GM12875 (cell line): ENCODE measurements at regions not wholly inside any gene's neighbourhood (a gene's known extent, or its start where the extent isn't known, plus 50 kb on each side); places are given as distances from the start of the nearest gene placed in this dataset.

Experiments used
- H3K4me3 ChIP-seq: one replicate; pipeline ENCODE4 v1.5.1; 2011; ENCODE audit warnings: low read depth, low read length, control low read depth
- TF ChIP-seq, protein P1 (sequence below): IDR thresholded peaks from 2 replicates; pipeline ENCODE4 v1.5.1; 2011; ENCODE audit warnings: low read depth, mild to moderate bottlenecking, control low read depth, inconsistent platforms, low read length, moderate library complexity, borderline replicate concordance; ENCODE audit not compliant: insufficient read depth

DNA sequence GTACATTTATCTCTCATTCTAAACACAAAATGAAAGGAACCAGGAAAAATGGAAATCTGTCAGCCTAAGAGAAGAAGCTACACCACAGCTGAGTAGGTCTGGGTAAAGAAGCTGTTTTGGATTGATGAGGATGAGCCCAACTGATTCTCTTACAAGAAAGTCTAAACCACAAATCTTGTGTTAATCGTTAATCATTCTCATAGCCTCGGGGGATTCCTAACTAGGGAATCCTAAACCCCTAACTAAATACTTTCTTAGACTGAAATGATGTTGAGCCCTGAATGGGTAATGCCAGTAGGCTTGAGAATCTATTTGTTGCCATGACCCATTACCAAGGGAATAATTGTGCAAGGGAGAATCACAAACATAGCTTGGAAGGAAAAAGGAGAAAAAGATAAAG is 327.5 kb upstream of the SPRY2 start:
- no peak overlapping the region for H3K4me3 ChIP-seq
- TF ChIP-seq, protein P1, sequence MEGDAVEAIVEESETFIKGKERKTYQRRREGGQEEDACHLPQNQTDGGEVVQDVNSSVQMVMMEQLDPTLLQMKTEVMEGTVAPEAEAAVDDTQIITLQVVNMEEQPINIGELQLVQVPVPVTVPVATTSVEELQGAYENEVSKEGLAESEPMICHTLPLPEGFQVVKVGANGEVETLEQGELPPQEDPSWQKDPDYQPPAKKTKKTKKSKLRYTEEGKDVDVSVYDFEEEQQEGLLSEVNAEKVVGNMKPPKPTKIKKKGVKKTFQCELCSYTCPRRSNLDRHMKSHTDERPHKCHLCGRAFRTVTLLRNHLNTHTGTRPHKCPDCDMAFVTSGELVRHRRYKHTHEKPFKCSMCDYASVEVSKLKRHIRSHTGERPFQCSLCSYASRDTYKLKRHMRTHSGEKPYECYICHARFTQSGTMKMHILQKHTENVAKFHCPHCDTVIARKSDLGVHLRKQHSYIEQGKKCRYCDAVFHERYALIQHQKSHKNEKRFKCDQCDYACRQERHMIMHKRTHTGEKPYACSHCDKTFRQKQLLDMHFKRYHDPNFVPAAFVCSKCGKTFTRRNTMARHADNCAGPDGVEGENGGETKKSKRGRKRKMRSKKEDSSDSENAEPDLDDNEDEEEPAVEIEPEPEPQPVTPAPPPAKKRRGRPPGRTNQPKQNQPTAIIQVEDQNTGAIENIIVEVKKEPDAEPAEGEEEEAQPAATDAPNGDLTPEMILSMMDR: no peak

DNA sequence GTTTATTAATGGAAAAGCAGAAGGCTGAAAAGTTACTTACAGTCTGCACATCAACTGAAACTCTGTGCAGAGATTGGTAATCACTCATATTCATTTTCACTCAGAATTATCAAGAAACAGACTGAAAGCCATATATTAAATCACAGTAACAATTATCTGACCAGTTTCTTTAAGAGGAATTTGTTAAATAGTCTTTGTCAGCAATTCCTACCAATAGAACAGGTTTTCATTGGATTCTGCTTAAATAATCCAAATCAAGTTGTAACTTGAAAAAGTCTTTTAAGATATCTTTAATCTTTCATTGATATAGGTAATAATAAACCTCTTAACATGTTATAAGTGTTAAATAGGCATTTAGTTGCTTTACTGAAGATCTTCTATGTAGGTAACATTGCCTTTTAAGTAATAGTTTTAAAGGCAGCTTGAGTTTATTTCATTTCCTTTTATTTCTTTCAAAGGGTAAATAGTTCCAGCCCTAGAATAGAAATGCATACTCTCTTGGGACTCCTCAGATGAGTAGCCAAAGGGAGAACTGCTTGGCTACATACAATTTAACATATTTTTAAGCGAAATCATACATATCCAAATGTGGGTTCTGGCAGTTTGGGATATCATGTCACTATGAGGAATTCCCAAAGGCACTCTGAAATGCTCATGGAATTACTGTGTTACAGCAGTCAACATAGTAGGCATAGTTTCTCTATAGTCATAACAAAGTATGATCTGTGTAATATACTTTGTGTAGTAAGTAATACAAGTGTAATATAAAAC is 326.0 kb upstream of the SPRY2 start:
- TF ChIP-seq, protein P1: no peak
- H3K4me3 ChIP-seq: no peak overlapping the region

DNA sequence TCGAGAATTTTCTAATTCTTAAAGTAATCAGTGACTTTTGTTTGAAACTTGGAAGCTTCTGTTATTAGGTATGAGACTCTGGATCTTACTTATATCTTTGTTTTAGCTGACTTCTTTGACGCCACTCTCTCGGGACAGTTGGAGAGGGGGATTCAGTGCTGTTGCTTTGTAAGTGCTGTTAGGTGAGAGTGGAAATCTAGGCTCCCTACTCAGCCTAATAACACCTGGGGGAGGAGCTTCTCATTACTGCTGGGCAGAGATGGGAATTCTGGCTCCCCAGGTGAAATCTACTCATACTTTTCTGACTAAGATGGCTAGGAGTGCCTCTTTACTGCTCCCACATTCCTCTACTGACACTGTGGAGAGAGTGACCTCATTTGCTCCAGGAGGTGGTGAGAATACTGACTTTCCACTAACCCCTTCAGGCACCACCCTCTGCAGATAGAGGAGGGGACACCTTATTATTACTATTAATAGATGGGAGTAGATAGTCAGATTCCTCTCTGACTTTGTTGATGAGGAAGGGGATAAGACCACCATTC is 324.9 kb upstream of the SPRY2 start:
- H3K4me3 ChIP-seq: no peak overlapping the region
- TF ChIP-seq, protein P1: no peak

DNA sequence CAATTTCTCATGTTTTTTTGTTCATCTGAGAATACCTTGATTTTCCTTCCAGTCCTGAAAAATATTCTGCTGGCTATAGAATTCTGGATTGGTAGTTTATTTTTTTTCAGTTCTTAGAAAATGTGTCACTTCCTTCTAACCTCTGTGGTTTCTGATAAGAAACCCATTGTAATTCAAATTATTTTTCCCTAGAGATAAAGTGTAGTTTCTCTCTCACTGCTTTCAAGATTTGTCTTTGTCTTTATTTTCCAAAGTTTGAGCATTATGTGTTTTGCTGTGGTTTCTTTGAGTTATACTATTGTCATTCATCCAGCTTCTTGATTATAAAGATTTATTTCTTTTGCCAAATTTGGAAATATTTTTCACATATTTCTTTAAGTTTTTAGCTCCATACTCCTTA is 324.0 kb upstream of the SPRY2 start:
- H3K4me3 ChIP-seq: no peak overlapping the region
- TF ChIP-seq, protein P1: no peak

DNA sequence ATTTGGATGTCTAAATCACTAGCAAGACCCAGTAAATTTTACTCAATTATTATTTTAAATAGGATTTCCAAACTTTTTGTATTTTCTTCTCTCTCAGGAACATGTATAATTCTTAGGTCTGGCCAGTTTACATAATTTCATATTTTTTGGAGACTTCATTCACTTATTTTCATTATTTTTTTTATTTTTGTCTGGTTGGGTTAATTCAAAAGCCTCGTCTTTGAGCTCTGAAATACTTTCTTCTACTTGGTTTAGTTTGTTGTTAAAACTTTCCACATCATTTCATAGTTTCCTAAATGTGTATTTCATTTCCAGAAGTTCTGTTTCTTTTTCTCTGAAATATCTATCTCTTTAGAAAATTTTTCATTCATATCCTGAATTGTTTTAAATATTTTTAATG is 322.9 kb upstream of the SPRY2 start:
- H3K4me3 ChIP-seq: no peak overlapping the region
- TF ChIP-seq, protein P1: no peak

DNA sequence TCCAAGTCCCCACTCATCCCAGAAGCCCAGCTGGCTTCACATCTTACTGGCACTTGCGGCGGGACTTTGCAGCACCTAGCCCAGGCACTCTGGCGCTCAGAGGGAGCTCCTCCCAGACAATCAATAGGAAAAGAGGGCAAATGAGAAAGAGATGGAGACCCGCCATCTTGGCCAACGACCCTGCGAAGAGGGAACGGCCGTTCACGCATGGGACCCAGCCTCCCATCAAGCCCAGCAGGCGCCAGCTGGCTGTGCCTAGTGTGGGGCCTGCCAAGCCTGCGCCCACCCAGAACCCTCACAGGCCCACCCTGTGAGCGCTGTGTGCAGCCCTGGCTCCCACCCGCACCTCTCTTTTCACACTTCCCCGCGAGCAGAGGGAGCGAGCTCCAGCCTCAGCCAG is 317.8 kb upstream of the SPRY2 start:
- no peak overlapping the region for H3K4me3 ChIP-seq
- TF ChIP-seq, protein P1: no peak

DNA sequence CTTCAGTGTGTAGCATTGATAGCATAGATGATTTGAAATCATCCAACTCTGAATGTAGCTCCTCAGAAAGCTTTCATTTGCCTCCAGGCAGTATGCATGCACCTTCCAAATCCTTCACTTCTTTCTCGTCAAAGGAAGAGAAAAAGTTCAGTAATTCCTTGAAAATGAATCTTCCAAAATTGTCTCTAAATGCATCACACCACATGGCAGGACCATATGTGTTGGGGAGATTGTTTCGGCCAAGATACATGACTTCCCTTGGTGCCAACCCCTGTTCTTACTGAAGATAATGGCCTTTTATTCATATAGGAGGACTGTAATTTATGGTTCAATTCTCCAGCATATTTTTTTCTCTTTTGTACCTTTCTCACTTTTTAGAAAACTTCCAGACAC is 315.6 kb upstream of the SPRY2 start:
- TF ChIP-seq, protein P1: no peak
- H3K4me3 ChIP-seq: no peak overlapping the region
